Osteocyte (in vitro differentiated cells): ENCODE measurements at regions not wholly inside any gene's neighbourhood (a gene's known extent, or its start where the extent isn't known, plus 50 kb on each side); places are given as distances from the start of the nearest gene placed in this dataset.

Experiments used
- DNase-seq: peaks from one replicate; pipeline ENCODE4 v3.0.0; 2021; ENCODE audit warnings: mixed read lengths; ENCODE audit not compliant: unreplicated experiment; ENCODE audit errors: extremely low spot score
- H3K27ac Mint-ChIP-seq: one replicate; pipeline ENCODE4 v1.8.0; 2021; ENCODE audit warnings: mild to moderate bottlenecking, mixed read lengths; ENCODE audit not compliant: unreplicated experiment
- H3K27me3 Mint-ChIP-seq: one replicate; pipeline ENCODE4 v1.8.0; 2021; ENCODE audit warnings: mixed read lengths; ENCODE audit not compliant: unreplicated experiment
- H3K36me3 Mint-ChIP-seq: one replicate; pipeline ENCODE4 v1.8.0; 2021; ENCODE audit warnings: mixed read lengths; ENCODE audit not compliant: unreplicated experiment
- H3K4me1 Mint-ChIP-seq: one replicate; pipeline ENCODE4 v1.8.0; 2021; ENCODE audit warnings: mixed read lengths; ENCODE audit not compliant: unreplicated experiment
- H3K4me3 Mint-ChIP-seq: one replicate; pipeline ENCODE4 v1.8.0; 2021; ENCODE audit warnings: mild to moderate bottlenecking, moderate library complexity, mixed read lengths; ENCODE audit not compliant: unreplicated experiment
- H3K9me3 Mint-ChIP-seq: one replicate; pipeline ENCODE4 v1.8.0; 2021; ENCODE audit warnings: mixed read lengths; ENCODE audit not compliant: unreplicated experiment
- CTCF ChIP-seq: fragments of 200-600 bp; sonication (generic); IDR thresholded peaks from 2 replicates; pipeline ENCODE4 v1.5.0; 2021; ENCODE audit warnings: antibody characterized with exemption, mild to moderate bottlenecking, moderate library complexity

GRCh38 chr2:155320236-155320635 is 621.7 kb downstream of the KCNJ3 start:
- DNase-seq = no peak
- Mint-ChIP-seq H3K9me3 (no peaks in the 10 kb centered on the region), H3K4me1 (no peaks in the 10 kb centered on the region), H3K27ac (no peak overlapping the region), H3K4me3 (no peak overlapping the region), H3K36me3 (no peaks in the 10 kb centered on the region), H3K27me3 (no peaks in the 10 kb centered on the region)
- TF ChIP-seq CTCF = no peak

- Mint-ChIP-seq H3K9me3 (no peaks in the 10 kb centered on the region), H3K4me3 (no peak overlapping the region), H3K27ac (no peak overlapping the region), H3K4me1 (no peaks in the 10 kb centered on the region), H3K27me3 (no peaks in the 10 kb centered on the region), H3K36me3 (no peaks in the 10 kb centered on the region)
- DNase-seq = no peak
- no peak for TF ChIP-seq CTCF
These were observed 620.2 kb downstream of the KCNJ3 start for GRCh38 chr2:155318710-155319109.

- H3K4me1 Mint-ChIP-seq = no peaks in the 10 kb centered on the region
- H3K27me3 Mint-ChIP-seq = no peaks in the 10 kb centered on the region
- no peak overlapping the region for H3K27ac Mint-ChIP-seq
- TF ChIP-seq CTCF = no peak
- no peak overlapping the region for H3K4me3 Mint-ChIP-seq
- H3K36me3 Mint-ChIP-seq = no peaks in the 10 kb centered on the region
- no peaks in the 10 kb centered on the region for H3K9me3 Mint-ChIP-seq
- no peak for DNase-seq
These were observed 617.3 kb downstream of the KCNJ3 start for GRCh38 chr2:155315768-155316167.

GRCh38 chr2:155310589-155310988 is 612.1 kb downstream of the KCNJ3 start:
- no peaks in the 10 kb centered on the region for H3K4me1 Mint-ChIP-seq
- H3K4me3 Mint-ChIP-seq = no peak overlapping the region
- peaks cover 6% of the 10 kb centered on the region for H3K27me3 Mint-ChIP-seq
- H3K36me3 Mint-ChIP-seq = no peaks in the 10 kb centered on the region
- DNase-seq = no peak
- H3K27ac Mint-ChIP-seq = no peak overlapping the region
- TF ChIP-seq CTCF = peak; percentile 59
- no peaks in the 10 kb centered on the region for H3K9me3 Mint-ChIP-seq

- no peak for TF ChIP-seq CTCF
- no peak overlapping the region for H3K27ac Mint-ChIP-seq
- no peaks in the 10 kb centered on the region for H3K36me3 Mint-ChIP-seq
- H3K4me1 Mint-ChIP-seq = no peaks in the 10 kb centered on the region
- no peak for DNase-seq
- H3K4me3 Mint-ChIP-seq = no peak overlapping the region
- H3K27me3 Mint-ChIP-seq = peaks cover 6% of the 10 kb centered on the region
- no peaks in the 10 kb centered on the region for H3K9me3 Mint-ChIP-seq
These were observed 611.0 kb downstream of the KCNJ3 start for GRCh38 chr2:155309483-155309882.
